Urinary bladder (tissue), 3 donors: ENCODE measurements at regions not wholly inside any gene's neighbourhood (a gene's known extent, or its start where the extent isn't known, plus 50 kb on each side); places are given as distances from the start of the nearest gene placed in this dataset.

Experiments used
- DNase-seq: peaks from one replicate; pipeline ENCODE4 v3.0.0-alpha.2; 2015; ENCODE audit errors: extremely low spot score
- H3K27ac ChIP-seq: one replicate; pipeline ENCODE4 v1.5.1; 2013; ENCODE audit warnings: low read depth, mild to moderate bottlenecking, moderate library complexity
- H3K36me3 ChIP-seq: one replicate; pipeline ENCODE4 v1.6.1; 2013; ENCODE audit warnings: mild to moderate bottlenecking, moderate library complexity; ENCODE audit not compliant: insufficient read depth
- H3K4me1 ChIP-seq: one replicate; pipeline ENCODE4 v1.6.1; 2013; ENCODE audit warnings: mild to moderate bottlenecking, moderate library complexity; ENCODE audit not compliant: insufficient read depth
- H3K4me3 ChIP-seq: one replicate; pipeline ENCODE4 v1.5.1; 2013; ENCODE audit warnings: low read depth, low read length
- WGBS: extraction: QIAGEN DNeasy Blood & Tissue Kit; methylation state at CpG from one replicate; pipeline ENCODE4 v1.1.7; 2013; 5-methylcytosine and 5-hydroxymethylcytosine counted together
- donor health status: healthy with polysubstance abuse.
- donor health status: healthy.

GRCh38 chr4:171674781-171675180 lies 138.4 kb upstream of the GALNTL6 start:
- Histone ChIP-seq H3K36me3 (no peaks in the 10 kb centered on the region), H3K4me3 (no peak overlapping the region), H3K27ac (no peak overlapping the region), H3K4me1 (no peaks in the 10 kb centered on the region)
- 91% methylated on average over 11 of the region's 11 CpGs for WGBS
- DNase-seq: no peak

DNA sequence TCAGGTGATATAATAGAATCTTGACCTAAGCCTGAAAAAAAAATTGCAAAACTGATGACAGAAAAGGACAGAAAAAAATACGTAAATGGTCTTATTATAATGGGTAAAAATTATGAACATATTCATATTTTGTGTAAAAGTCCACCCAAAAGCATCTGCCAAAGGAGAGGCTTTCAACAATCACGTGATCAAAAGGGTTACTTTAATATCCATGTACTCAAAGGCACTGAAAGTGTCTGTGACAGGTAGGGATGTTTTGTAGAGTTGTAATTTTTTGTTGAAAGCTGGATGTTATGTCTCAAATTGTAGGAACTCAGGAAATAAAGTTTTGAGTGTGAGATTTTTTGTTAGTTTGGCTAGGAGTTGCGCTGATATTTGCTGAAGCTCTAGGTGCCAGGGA lies 144.8 kb upstream of the GALNTL6 start:
- WGBS: 77% methylated on average over 3 of the region's 3 CpGs
- no peaks in the 10 kb centered on the region for H3K36me3 ChIP-seq
- H3K27ac ChIP-seq: no peak overlapping the region

DNA sequence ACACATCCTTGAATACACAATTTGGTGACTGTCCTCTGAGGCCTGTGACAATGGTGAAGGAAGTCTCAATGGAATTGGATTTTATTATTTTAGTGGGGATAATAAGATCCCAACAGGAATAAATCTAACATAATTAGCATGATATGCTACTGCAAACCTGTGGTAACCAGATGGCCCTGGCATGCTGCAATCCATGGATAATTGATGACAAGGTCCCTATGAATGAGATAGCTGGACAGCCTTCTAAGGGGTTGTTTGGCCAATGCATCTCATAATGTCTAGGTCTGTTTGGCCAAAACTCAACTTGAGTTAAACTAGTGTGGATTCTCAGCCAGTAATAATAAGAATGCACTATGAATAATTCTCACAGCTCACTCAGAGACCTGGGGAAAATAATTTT lies 145.3 kb upstream of the GALNTL6 start:
- H3K27ac ChIP-seq: no peak overlapping the region
- H3K4me1 ChIP-seq: no peaks in the 10 kb centered on the region
- H3K4me3 ChIP-seq: no peak overlapping the region
- H3K36me3 ChIP-seq: no peaks in the 10 kb centered on the region
- no peak for DNase-seq

More for the DNA sequence above, 144.8 kb upstream of the GALNTL6 start:
- H3K4me3 ChIP-seq: no peak overlapping the region
- DNase-seq: no peak
- H3K4me1 ChIP-seq: no peaks in the 10 kb centered on the region

GRCh38 chr4:171651071-171651470 lies 162.1 kb upstream of the GALNTL6 start:
- H3K36me3 ChIP-seq: no peaks in the 10 kb centered on the region
- no peak overlapping the region for H3K4me3 ChIP-seq
- no peaks in the 10 kb centered on the region for H3K4me1 ChIP-seq
- DNase-seq: no peak
- 89% methylated on average over 6 of the region's 6 CpGs for WGBS
- H3K27ac ChIP-seq: no peak overlapping the region

DNA sequence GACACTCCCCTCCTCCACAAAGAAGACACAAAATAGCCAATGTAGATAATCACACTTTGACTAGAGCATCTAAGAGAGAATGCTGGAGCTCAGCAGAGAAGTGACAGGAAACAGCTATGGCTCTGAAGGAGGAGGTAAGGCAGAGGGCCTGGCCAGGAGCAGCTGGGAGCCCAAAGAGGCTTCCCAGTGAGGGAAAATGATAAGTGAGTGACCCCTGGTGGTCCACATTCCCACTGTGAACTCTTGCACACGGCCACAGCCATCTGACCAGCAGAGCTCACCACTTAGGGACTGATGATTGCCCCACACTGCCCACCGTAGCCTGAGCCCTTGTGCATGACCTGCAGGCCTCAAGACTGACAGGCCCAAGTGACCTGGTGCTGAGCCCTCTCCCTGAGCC lies 162.7 kb upstream of the GALNTL6 start:
- H3K27ac ChIP-seq: no peak overlapping the region
- H3K4me3 ChIP-seq: no peak overlapping the region
- H3K4me1 ChIP-seq: no peaks in the 10 kb centered on the region
- no peak for DNase-seq
- no peaks in the 10 kb centered on the region for H3K36me3 ChIP-seq
- 58% methylated on average over 2 of the region's 2 CpGs for WGBS

- H3K27ac ChIP-seq: no peak overlapping the region
- DNase-seq: no peak
- no peaks in the 10 kb centered on the region for H3K4me1 ChIP-seq
- H3K36me3 ChIP-seq: no peaks in the 10 kb centered on the region
- 70% methylated on average over 5 of the region's 5 CpGs for WGBS
- H3K4me3 ChIP-seq: no peak overlapping the region
Observed at GRCh38 chr4:171648926-171649325, 164.3 kb upstream of the GALNTL6 start.

DNA sequence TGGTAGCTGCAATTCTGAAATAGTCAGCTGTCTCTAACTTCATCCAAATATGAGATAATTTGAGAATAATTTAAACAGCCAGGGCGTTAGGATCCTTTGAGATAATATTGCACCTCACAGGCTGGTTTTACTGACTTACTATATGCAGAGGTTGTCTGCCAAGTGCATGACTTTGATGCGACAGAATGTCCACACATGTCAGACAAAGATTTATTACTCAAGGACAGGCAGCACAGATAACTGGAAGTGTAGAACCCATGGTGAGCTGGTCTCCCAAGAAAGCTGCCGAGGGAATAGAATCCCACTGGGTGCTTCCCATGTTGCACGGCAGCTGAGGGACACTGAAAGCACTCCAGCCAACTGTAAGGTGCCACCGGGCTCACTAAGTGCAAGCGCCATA lies 166.2 kb upstream of the GALNTL6 start:
- 68% methylated on average over 6 of the region's 6 CpGs for WGBS
- no peak for DNase-seq

GRCh38 chr4:171644430-171645057 lies 168.7 kb upstream of the GALNTL6 start:
- 80% methylated on average over 7 of the region's 7 CpGs for WGBS

More for the DNA sequence above, 166.2 kb upstream of the GALNTL6 start:
- H3K4me3 ChIP-seq: no peak overlapping the region
- H3K4me1 ChIP-seq: no peaks in the 10 kb centered on the region
- H3K36me3 ChIP-seq: no peaks in the 10 kb centered on the region
- no peak overlapping the region for H3K27ac ChIP-seq

DNA sequence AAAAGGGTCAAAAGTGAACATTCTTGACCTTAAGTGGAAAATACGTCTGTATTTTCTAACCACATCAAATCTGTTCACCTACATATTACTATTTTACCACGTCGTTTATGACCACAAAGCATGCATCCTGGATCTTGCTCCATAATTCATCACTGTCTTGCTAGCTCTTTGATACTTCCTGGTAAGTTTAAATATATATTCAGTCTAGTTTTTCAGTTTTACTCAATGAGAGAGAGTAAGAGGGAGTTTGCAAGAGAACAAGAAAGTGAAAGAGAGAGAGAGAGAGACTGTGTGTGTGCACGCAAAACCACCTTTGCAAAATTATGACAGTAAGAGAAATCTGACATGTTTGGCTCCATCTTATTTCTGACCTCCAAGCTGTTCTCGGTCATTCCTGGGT lies 173.7 kb upstream of the GALNTL6 start:
- no peak for DNase-seq
- Histone ChIP-seq H3K27ac (no peak overlapping the region), H3K36me3 (no peaks in the 10 kb centered on the region), H3K4me1 (no peaks in the 10 kb centered on the region), H3K4me3 (no peak overlapping the region)
- 73% methylated on average over 5 of the region's 5 CpGs for WGBS

More at GRCh38 chr4:171644430-171645057, 168.7 kb upstream of the GALNTL6 start:
- no peak overlapping the region for H3K4me3 ChIP-seq
- H3K36me3 ChIP-seq: no peaks in the 10 kb centered on the region
- no peaks in the 10 kb centered on the region for H3K4me1 ChIP-seq
- no peak for DNase-seq
- H3K27ac ChIP-seq: no peak overlapping the region

DNA sequence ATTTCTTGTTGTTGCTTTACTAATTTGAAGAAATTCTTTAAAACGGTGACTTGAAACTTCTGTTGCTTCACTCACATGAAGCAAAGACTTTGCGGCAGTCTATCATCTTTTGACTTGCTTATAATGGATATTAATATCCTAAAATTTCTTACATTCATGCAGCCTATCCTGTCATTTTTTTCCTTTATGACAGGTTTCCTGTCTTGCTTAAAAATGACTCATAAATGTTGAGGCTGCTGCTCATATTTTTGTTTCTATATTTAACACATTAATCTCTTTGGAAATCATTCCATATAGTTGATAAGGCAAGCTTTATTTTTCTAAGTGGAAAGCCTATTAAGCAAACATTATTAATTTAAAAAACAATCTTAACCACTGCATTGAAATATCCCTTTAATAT lies 176.6 kb upstream of the GALNTL6 start:
- no peak overlapping the region for H3K4me3 ChIP-seq
- no peak overlapping the region for H3K27ac ChIP-seq
- no peaks in the 10 kb centered on the region for H3K36me3 ChIP-seq
- 83% methylated on average over 2 of the region's 2 CpGs for WGBS
- DNase-seq: no peak
- no peaks in the 10 kb centered on the region for H3K4me1 ChIP-seq

DNA sequence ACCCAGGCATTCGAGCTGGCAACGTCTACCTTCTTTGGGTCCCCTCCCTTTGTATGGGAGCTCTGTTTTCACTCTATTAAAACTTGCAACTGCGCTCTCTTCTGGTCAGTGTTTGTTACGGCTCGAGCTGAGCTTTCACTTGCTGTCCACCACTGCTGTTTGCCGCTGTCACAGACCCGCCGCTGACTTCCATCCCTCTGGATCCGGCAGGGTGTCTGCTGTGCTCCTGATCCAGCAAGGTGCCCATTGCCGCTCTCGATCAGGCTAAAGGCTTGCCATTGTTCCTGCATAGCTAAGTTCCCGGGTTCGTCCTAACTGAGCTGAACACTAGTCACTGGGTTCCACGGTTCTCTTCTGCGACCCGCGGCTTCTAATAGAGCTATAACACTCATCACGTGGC lies 183.5 kb upstream of the GALNTL6 start:
- Histone ChIP-seq H3K4me3 (no peak overlapping the region), H3K36me3 (no peaks in the 10 kb centered on the region), H3K4me1 (no peaks in the 10 kb centered on the region), H3K27ac (no peak overlapping the region)
- no peak for DNase-seq
- 88% methylated on average over 18 of the region's 18 CpGs for WGBS

DNA sequence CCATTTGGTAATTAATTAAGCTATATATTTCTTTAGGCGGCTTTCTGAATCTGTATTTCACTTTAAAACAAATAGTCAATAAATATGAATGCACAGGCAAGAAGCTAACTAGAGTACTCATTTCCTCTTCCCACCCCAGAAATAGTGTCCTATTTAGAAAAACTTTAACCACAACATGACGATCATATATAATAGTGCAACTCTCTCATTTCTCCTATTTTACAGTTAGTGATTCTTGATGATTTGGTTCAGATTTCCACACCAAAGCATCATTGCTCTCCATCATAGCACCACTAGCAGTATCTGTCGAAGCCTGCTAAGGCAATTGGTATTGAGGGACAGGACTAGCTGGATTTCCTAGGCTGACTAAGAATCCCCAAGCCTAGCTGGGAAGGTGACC lies 184.0 kb upstream of the GALNTL6 start:
- Histone ChIP-seq H3K36me3 (no peaks in the 10 kb centered on the region), H3K4me3 (no peak overlapping the region), H3K27ac (no peak overlapping the region), H3K4me1 (no peaks in the 10 kb centered on the region)
- 87% methylated on average over 3 of the region's 3 CpGs for WGBS
- no peak for DNase-seq

GRCh38 chr4:171626554-171626953 lies 186.7 kb upstream of the GALNTL6 start:
- 79% methylated on average over 4 of the region's 4 CpGs for WGBS
- no peak overlapping the region for H3K27ac ChIP-seq
- no peak for DNase-seq
- no peaks in the 10 kb centered on the region for H3K4me1 ChIP-seq
- H3K36me3 ChIP-seq: no peaks in the 10 kb centered on the region
- no peak overlapping the region for H3K4me3 ChIP-seq

- Histone ChIP-seq H3K36me3 (no peaks in the 10 kb centered on the region), H3K4me1 (no peaks in the 10 kb centered on the region), H3K4me3 (no peak overlapping the region), H3K27ac (no peak overlapping the region)
- 62% methylated on average over 3 of the region's 3 CpGs for WGBS
- DNase-seq: no peak
Observed at GRCh38 chr4:171622729-171623128, 190.5 kb upstream of the GALNTL6 start.

- Histone ChIP-seq H3K4me3 (no peak overlapping the region), H3K36me3 (no peaks in the 10 kb centered on the region), H3K27ac (no peak overlapping the region), H3K4me1 (no peaks in the 10 kb centered on the region)
- DNase-seq: no peak
Observed at GRCh38 chr4:171621646-171622045, 191.6 kb upstream of the GALNTL6 start.
